ENCODE measurements at regions not wholly inside any gene's neighbourhood (a gene's known extent, or its start where the extent isn't known, plus 50 kb on each side); places are given as distances from the start of the nearest gene placed in this dataset.

- no peak for DNase-seq (ENCODE audit: low read depth)
- TF ChIP-seq CTCF (conservative IDR thresholded peaks at IDR 0.05; ENCODE audit: low read depth, low read length): no peak
- H3K4me3 ChIP-seq (ENCODE audit: low read length): no peak overlapping the region
Measured at GRCh38 chr1:96361961-96362360, 359.6 kb upstream of the PTBP2 start.

GRCh38 chr1:96362623-96363022, 359.0 kb upstream of the PTBP2 start:
- no peak overlapping the region for H3K4me3 ChIP-seq (ENCODE audit: low read length)
- peak; percentile 94 for DNase-seq (ENCODE audit: low read depth)
- TF ChIP-seq CTCF (conservative IDR thresholded peaks at IDR 0.05; ENCODE audit: low read depth, low read length): no peak

GRCh38 chr1:96363826-96364225, 357.8 kb upstream of the PTBP2 start:
- TF ChIP-seq CTCF (conservative IDR thresholded peaks at IDR 0.05; ENCODE audit: low read depth, low read length): no peak
- DNase-seq (ENCODE audit: low read depth): no peak
- H3K4me3 ChIP-seq (ENCODE audit: low read length): no peak overlapping the region

- H3K4me3 ChIP-seq (ENCODE audit: low read length): no peak overlapping the region
- peak; percentile 70 for DNase-seq (ENCODE audit: low read depth)
- TF ChIP-seq CTCF (conservative IDR thresholded peaks at IDR 0.05; ENCODE audit: low read depth, low read length): no peak
Measured at GRCh38 chr1:96364576-96364975, 357.0 kb upstream of the PTBP2 start.

GRCh38 chr1:96365076-96365475, 356.5 kb upstream of the PTBP2 start:
- H3K4me3 ChIP-seq (ENCODE audit: low read length): no peak overlapping the region
- no peak for TF ChIP-seq CTCF (conservative IDR thresholded peaks at IDR 0.05; ENCODE audit: low read depth, low read length)
- no peak for DNase-seq (ENCODE audit: low read depth)

- no peak for TF ChIP-seq CTCF (conservative IDR thresholded peaks at IDR 0.05; ENCODE audit: low read depth, low read length)
- H3K4me3 ChIP-seq (ENCODE audit: low read length): no peak overlapping the region
- DNase-seq (ENCODE audit: low read depth): no peak
Measured at GRCh38 chr1:96365596-96366390, 355.8 kb upstream of the PTBP2 start.

- no peak for TF ChIP-seq CTCF (conservative IDR thresholded peaks at IDR 0.05; ENCODE audit: low read depth, low read length)
- DNase-seq (ENCODE audit: low read depth): no peak
- H3K4me3 ChIP-seq (ENCODE audit: low read length): no peak overlapping the region
Measured at GRCh38 chr1:96366516-96366915, 355.1 kb upstream of the PTBP2 start.
